ENCODE measurements at regions not wholly inside any gene's neighbourhood (a gene's known extent, or its start where the extent isn't known, plus 50 kb on each side); places are given as distances from the start of the nearest gene placed in this dataset.

DNA sequence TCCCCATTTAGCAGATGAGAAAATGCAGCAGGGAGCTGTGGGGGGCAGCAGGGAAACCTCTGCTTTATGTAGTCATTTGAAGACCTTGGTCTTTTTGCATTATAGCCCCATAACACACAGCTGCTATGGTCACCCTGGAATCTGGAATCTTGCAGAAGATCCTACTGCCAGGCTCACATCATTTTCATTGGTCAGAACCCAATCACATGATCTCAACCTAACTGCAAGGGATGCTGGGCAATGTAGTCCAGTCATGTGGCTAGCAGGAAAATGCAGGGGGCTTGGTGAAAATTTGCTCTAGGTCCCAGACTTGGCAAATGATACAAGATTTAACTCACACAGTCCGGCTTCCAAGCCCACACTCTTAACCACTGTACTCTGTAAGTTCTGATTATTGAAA lies 1028.7 kb downstream of the AACS start:
- TF ChIP-seq, protein P1, sequence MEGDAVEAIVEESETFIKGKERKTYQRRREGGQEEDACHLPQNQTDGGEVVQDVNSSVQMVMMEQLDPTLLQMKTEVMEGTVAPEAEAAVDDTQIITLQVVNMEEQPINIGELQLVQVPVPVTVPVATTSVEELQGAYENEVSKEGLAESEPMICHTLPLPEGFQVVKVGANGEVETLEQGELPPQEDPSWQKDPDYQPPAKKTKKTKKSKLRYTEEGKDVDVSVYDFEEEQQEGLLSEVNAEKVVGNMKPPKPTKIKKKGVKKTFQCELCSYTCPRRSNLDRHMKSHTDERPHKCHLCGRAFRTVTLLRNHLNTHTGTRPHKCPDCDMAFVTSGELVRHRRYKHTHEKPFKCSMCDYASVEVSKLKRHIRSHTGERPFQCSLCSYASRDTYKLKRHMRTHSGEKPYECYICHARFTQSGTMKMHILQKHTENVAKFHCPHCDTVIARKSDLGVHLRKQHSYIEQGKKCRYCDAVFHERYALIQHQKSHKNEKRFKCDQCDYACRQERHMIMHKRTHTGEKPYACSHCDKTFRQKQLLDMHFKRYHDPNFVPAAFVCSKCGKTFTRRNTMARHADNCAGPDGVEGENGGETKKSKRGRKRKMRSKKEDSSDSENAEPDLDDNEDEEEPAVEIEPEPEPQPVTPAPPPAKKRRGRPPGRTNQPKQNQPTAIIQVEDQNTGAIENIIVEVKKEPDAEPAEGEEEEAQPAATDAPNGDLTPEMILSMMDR (IDR thresholded peaks at IDR 0.05 in 4 of 5, conservative IDR thresholded peaks at IDR 0.05 in 1 of 5): no peak
- no peak for TF ChIP-seq POLR2A (IDR thresholded peaks at IDR 0.05)

Data from gastrocnemius medialis (tissue), 4 donors.